ENCODE measurements at regions not wholly inside any gene's neighbourhood (a gene's known extent, or its start where the extent isn't known, plus 50 kb on each side); places are given as distances from the start of the nearest gene placed in this dataset.

- TF ChIP-seq, protein P1, sequence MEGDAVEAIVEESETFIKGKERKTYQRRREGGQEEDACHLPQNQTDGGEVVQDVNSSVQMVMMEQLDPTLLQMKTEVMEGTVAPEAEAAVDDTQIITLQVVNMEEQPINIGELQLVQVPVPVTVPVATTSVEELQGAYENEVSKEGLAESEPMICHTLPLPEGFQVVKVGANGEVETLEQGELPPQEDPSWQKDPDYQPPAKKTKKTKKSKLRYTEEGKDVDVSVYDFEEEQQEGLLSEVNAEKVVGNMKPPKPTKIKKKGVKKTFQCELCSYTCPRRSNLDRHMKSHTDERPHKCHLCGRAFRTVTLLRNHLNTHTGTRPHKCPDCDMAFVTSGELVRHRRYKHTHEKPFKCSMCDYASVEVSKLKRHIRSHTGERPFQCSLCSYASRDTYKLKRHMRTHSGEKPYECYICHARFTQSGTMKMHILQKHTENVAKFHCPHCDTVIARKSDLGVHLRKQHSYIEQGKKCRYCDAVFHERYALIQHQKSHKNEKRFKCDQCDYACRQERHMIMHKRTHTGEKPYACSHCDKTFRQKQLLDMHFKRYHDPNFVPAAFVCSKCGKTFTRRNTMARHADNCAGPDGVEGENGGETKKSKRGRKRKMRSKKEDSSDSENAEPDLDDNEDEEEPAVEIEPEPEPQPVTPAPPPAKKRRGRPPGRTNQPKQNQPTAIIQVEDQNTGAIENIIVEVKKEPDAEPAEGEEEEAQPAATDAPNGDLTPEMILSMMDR (IDR thresholded peaks at IDR 0.05; ENCODE audit: low read length) = no peak
- no peak for TF ChIP-seq EZH2 (IDR thresholded peaks at IDR 0.05; ENCODE audit: borderline replicate concordance, low read length)
Observed at GRCh38 chr10:6729071-6729774, 149.1 kb upstream of the PRKCQ start.
